HEK293 (cell line): ENCODE measurements at regions not wholly inside any gene's neighbourhood (a gene's known extent, or its start where the extent isn't known, plus 50 kb on each side); places are given as distances from the start of the nearest gene placed in this dataset.

Experiments
- CTCF ChIA-PET: fragments of 350-600 bp; formaldehyde crosslinking; extraction: SDS; loops from one replicate; lab custom pipeline; 2021; ENCODE audit warnings: antibody characterized with exemption; lab: Yijun Ruan, JAX
- POLR2A ChIA-PET: fragments of 300-600 bp; formaldehyde crosslinking; extraction: SDS; loops from one replicate; lab custom pipeline; 2020; ENCODE audit warnings: antibody characterized with exemption, inconsistent platforms; lab: Yijun Ruan, JAX
- H3K27ac ChIP-seq: fragments of 200-500 bp; sonication (Bioruptor generic); 2 replicates; pipeline ENCODE4 v1.5.1; 2014; ENCODE audit warnings: low read depth, low read length, control low read depth, inconsistent platforms; ENCODE audit errors: extremely low read depth
- H3K36me3 ChIP-seq, 2 experiments: fragments of 200-500 bp in 1 of 2; sonication (Bioruptor generic) in 1 of 2; 1 replicate in 1 of 2; 2 replicates in 1 of 2; pipeline ENCODE4 v1.5.1; 2014 to 2017; ENCODE audit warnings: inconsistent platforms in 2 of 2, low read length in 2 of 2; ENCODE audit not compliant: control insufficient read depth in 2 of 2, insufficient read depth in 1 of 2
- H3K4me1 ChIP-seq: fragments of 200-500 bp; sonication (Bioruptor generic); 2 replicates; pipeline ENCODE4 v1.5.1; 2014; ENCODE audit warnings: mild to moderate bottlenecking, low read length, inconsistent platforms; ENCODE audit not compliant: control insufficient read depth, insufficient read depth
- H3K4me3 ChIP-seq: 2 replicates; pipeline ENCODE4 v1.5.1; 2011; ENCODE audit warnings: low read depth, mild to moderate bottlenecking, control low read depth, low read length, moderate library complexity
- H3K9me3 ChIP-seq: fragments of 200-500 bp; sonication (Bioruptor generic); 2 replicates; pipeline ENCODE4 v1.5.1; 2014; ENCODE audit warnings: low read depth, low read length, inconsistent platforms; ENCODE audit not compliant: control insufficient read depth, insufficient read depth
- ATF2 ChIP-seq: fragments of 450-650 bp; formaldehyde crosslinking; IDR thresholded peaks from 2 replicates; pipeline ENCODE4 v1.5.1; 2016; ENCODE audit warnings: missing biosample characterization, missing genetic modification characterization, low read depth
- CTCF ChIP-seq: fragments of 450-650 bp; formaldehyde crosslinking; IDR thresholded peaks from 2 replicates; pipeline ENCODE4 v1.5.1; 2016; ENCODE audit warnings: missing biosample characterization, missing genetic modification characterization
- EGR2 ChIP-seq: fragments of 450-650 bp; formaldehyde crosslinking; IDR thresholded peaks from 2 replicates; pipeline ENCODE4 v1.5.1; 2016; ENCODE audit warnings: low read depth, missing biosample characterization, missing genetic modification characterization
- GLI4 ChIP-seq: fragments of 450-650 bp; formaldehyde crosslinking; IDR thresholded peaks from 2 replicates; pipeline ENCODE4 v1.5.1; 2016; ENCODE audit warnings: missing biosample characterization, missing genetic modification characterization
- KLF10 ChIP-seq: fragments of 450-650 bp; IDR thresholded peaks from 2 replicates; pipeline ENCODE4 v1.5.1; 2018; ENCODE audit warnings: missing biosample characterization, mild to moderate bottlenecking, missing genetic modification characterization
- KLF16 ChIP-seq: fragments of 450-650 bp; formaldehyde crosslinking; IDR thresholded peaks from 2 replicates; pipeline ENCODE4 v1.5.1; 2017; ENCODE audit warnings: missing biosample characterization, missing genetic modification characterization
- KLF8 ChIP-seq: fragments of 450-650 bp; formaldehyde crosslinking; IDR thresholded peaks from 2 replicates; pipeline ENCODE4 v1.5.1; 2016; ENCODE audit warnings: missing biosample characterization, missing genetic modification characterization
- RBAK ChIP-seq: fragments of 450-650 bp; formaldehyde crosslinking; IDR thresholded peaks from 2 replicates; pipeline ENCODE4 v1.5.1; 2016; ENCODE audit warnings: missing biosample characterization, missing genetic modification characterization
- SETDB1 ChIP-seq: IDR thresholded peaks from one replicate; pipeline ENCODE4 v1.6.1; 2017; ENCODE audit warnings: mild to moderate bottlenecking, low read length, moderate library complexity, mixed read lengths; ENCODE audit not compliant: insufficient read length
- TRIM28 ChIP-seq: IDR thresholded peaks from 2 replicates; pipeline ENCODE4 v1.6.1; 2011; ENCODE audit warnings: low read length, control low read depth, borderline replicate concordance
- YY1 ChIP-seq: fragments of 450-650 bp; formaldehyde crosslinking; IDR thresholded peaks from 2 replicates; pipeline ENCODE4 v1.5.1; 2018; ENCODE audit warnings: missing biosample characterization, missing genetic modification characterization
- ZBTB1 ChIP-seq: fragments of 450-650 bp; formaldehyde crosslinking; IDR thresholded peaks from 2 replicates; pipeline ENCODE4 v1.5.1; 2016; ENCODE audit warnings: missing biosample characterization, missing genetic modification characterization
- ZEB2 ChIP-seq: fragments of 450-650 bp; formaldehyde crosslinking; IDR thresholded peaks from 2 replicates; pipeline ENCODE4 v1.5.1; 2016; ENCODE audit warnings: missing biosample characterization, missing genetic modification characterization
- ZFHX2 ChIP-seq: fragments of 450-650 bp; formaldehyde crosslinking; conservative IDR thresholded peaks from 2 replicates; pipeline ENCODE4 v1.5.1; 2016; ENCODE audit warnings: missing biosample characterization, missing genetic modification characterization
- ZNF10 ChIP-seq: fragments of 450-650 bp; formaldehyde crosslinking; IDR thresholded peaks from 2 replicates; pipeline ENCODE4 v1.5.1; 2017; ENCODE audit warnings: missing biosample characterization, missing genetic modification characterization
- ZNF23 ChIP-seq: fragments of 450-650 bp; formaldehyde crosslinking; IDR thresholded peaks from 2 replicates; pipeline ENCODE4 v1.5.1; 2016; ENCODE audit warnings: missing biosample characterization, missing genetic modification characterization, borderline replicate concordance
- ZNF341 ChIP-seq: fragments of 450-650 bp; formaldehyde crosslinking; IDR thresholded peaks from 2 replicates; pipeline ENCODE4; 2016; ENCODE audit warnings: low read depth, missing biosample characterization, missing genetic modification characterization
- ZNF394 ChIP-seq: fragments of 450-650 bp; formaldehyde crosslinking; IDR thresholded peaks from 2 replicates; pipeline ENCODE4 v1.5.1; 2016; ENCODE audit warnings: missing biosample characterization, missing genetic modification characterization, mild to moderate bottlenecking, moderate library complexity, borderline replicate concordance
- ZNF629 ChIP-seq: fragments of 450-650 bp; formaldehyde crosslinking; IDR thresholded peaks from 2 replicates; pipeline ENCODE4 v1.5.1; 2017; ENCODE audit warnings: missing biosample characterization, missing genetic modification characterization
- ZNF654 ChIP-seq: fragments of 450-650 bp; formaldehyde crosslinking; IDR thresholded peaks from 2 replicates; pipeline ENCODE4 v1.5.1; 2016; ENCODE audit warnings: low read depth, missing biosample characterization, missing genetic modification characterization
- ZNF660 ChIP-seq: fragments of 450-650 bp; IDR thresholded peaks from 2 replicates; pipeline ENCODE4 v1.5.1; 2018; ENCODE audit warnings: missing biosample characterization, mild to moderate bottlenecking, missing genetic modification characterization
- ZNF707 ChIP-seq: fragments of 450-650 bp; formaldehyde crosslinking; IDR thresholded peaks from 2 replicates; pipeline ENCODE4 v1.5.1; 2016; ENCODE audit warnings: missing biosample characterization, missing genetic modification characterization
- ZNF76 ChIP-seq: fragments of 450-650 bp; formaldehyde crosslinking; IDR thresholded peaks from 2 replicates; pipeline ENCODE4; 2016; ENCODE audit warnings: low read depth, missing biosample characterization, missing genetic modification characterization, borderline replicate concordance
- TF ChIP-seq, protein P1 (sequence below): fragments of 450-650 bp; formaldehyde crosslinking; IDR thresholded peaks from 2 replicates; pipeline ENCODE4 v1.5.1; 2016; ENCODE audit warnings: missing biosample characterization, missing genetic modification characterization
- TF ChIP-seq, protein P2 (sequence below): fragments of 450-650 bp; formaldehyde crosslinking; conservative IDR thresholded peaks from 2 replicates; pipeline ENCODE4 v1.5.1; 2016; ENCODE audit warnings: low read depth, missing biosample characterization, missing genetic modification characterization

DNA sequence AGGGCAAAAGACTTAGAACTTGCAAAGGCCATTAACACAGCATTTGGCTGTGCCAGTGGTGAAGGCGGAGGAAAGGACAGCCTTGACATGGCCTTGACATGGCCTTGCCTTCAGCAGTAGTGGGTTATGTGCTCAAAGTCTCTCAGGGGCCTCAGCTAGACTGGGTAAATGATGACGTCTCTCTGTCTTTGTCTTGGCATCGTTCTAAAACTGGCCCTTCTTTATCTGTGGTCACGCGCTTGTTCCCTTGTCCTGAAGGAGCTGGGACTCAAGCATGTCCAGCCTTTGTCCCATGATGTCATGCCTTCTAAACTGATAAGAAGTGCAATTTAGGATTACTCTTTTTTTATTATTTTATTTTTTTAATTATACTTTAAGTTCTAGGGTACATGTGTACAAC, 88.7 kb upstream of the ATP10B start:
- Histone ChIP-seq H3K27ac (no peak overlapping the region), H3K4me3 (no peak overlapping the region), H3K36me3 (no peaks in the 10 kb centered on the region)
- ChIA-PET CTCF (interaction anchor here (0.7 kb wide), 1 partner anchor 539 kb away, joined by 4 read pairs; no protein-coding TSS in a partner anchor), POLR2A (no interaction called here)
- no peak for TF ChIP-seq ZNF76 (tag by site-specific recombination)
- TF ChIP-seq ZEB2 (tag by site-specific recombination) = no peak
- TF ChIP-seq, protein P1, sequence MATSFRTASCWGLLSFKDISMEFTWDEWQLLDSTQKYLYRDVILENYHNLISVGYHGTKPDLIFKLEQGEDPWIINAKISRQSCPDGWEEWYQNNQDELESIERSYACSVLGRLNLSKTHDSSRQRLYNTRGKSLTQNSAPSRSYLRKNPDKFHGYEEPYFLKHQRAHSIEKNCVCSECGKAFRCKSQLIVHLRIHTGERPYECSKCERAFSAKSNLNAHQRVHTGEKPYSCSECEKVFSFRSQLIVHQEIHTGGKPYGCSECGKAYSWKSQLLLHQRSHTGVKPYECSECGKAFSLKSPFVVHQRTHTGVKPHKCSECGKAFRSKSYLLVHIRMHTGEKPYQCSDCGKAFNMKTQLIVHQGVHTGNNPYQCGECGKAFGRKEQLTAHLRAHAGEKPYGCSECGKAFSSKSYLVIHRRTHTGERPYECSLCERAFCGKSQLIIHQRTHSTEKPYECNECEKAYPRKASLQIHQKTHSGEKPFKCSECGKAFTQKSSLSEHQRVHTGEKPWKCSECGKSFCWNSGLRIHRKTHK = no peak
- TF ChIP-seq ZNF10 = no peak
- no peak for TF ChIP-seq ZNF23 (tag by site-specific recombination)
- no peak for TF ChIP-seq CTCF (tag by site-specific recombination)
- TF ChIP-seq EGR2 (tag by site-specific recombination) = no peak
- TF ChIP-seq KLF10 (tag by site-specific recombination) = no peak
- TF ChIP-seq ZNF394 (tag by site-specific recombination) = no peak
- no peak for TF ChIP-seq YY1
- no peak for TF ChIP-seq ZNF707 (tag by site-specific recombination)
- TF ChIP-seq RBAK = no peak
- no peak for TF ChIP-seq ZNF629 (tag by site-specific recombination)
- no peak for TF ChIP-seq ZBTB1 (tag by site-specific recombination)
- TF ChIP-seq GLI4 (tag by site-specific recombination) = no peak
- no peak for TF ChIP-seq ZNF654 (tag by site-specific recombination)
- TF ChIP-seq, protein P2, sequence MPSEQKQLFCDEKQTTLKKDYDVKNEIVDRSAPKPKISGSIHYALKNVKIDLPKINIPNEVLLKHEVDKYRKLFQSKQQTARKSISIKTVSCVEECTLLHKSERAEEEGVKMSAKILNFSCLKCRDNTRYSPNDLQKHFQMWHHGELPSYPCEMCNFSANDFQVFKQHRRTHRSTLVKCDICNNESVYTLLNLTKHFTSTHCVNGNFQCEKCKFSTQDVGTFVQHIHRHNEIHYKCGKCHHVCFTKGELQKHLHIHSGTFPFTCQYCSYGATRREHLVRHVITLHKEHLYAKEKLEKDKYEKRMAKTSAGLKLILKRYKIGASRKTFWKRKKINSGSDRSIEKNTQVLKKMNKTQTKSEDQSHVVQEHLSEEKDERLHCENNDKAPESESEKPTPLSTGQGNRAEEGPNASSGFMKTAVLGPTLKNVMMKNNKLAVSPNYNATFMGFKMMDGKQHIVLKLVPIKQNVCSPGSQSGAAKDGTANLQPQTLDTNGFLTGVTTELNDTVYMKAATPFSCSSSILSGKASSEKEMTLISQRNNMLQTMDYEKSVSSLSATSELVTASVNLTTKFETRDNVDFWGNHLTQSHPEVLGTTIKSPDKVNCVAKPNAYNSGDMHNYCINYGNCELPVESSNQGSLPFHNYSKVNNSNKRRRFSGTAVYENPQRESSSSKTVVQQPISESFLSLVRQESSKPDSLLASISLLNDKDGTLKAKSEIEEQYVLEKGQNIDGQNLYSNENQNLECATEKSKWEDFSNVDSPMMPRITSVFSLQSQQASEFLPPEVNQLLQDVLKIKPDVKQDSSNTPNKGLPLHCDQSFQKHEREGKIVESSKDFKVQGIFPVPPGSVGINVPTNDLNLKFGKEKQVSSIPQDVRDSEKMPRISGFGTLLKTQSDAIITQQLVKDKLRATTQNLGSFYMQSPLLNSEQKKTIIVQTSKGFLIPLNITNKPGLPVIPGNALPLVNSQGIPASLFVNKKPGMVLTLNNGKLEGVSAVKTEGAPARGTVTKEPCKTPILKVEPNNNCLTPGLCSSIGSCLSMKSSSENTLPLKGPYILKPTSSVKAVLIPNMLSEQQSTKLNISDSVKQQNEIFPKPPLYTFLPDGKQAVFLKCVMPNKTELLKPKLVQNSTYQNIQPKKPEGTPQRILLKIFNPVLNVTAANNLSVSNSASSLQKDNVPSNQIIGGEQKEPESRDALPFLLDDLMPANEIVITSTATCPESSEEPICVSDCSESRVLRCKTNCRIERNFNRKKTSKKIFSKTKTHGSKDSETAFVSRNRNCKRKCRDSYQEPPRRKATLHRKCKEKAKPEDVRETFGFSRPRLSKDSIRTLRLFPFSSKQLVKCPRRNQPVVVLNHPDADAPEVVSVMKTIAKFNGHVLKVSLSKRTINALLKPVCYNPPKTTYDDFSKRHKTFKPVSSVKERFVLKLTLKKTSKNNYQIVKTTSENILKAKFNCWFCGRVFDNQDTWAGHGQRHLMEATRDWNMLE (tag by site-specific recombination) = no peak
- no peak for TF ChIP-seq TRIM28
- TF ChIP-seq, all 188 proteins: peak for 0
- H3K4me1 ChIP-seq = no peaks in the 10 kb centered on the region
- H3K9me3 ChIP-seq = no peaks in the 10 kb centered on the region

DNA sequence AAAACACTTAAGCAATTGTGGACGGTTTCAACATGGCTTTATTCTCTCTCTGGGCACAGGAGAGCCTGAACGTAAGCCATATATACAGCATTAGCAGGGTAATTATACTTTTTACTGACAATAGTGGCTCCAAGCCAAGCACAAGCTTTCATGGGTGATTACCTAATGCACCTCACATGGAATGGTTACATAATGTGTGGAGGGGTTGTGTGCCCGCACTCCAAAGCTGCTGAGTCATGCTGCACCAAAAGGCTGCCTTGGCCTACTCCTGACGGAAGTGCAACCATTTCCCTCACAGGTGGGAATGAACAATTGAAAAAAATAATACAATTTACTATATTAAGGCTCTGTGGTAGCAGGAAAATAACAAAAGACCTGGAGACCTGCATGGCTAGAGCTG, 86.5 kb upstream of the ATP10B start:
- Histone ChIP-seq H3K9me3 (no peaks in the 10 kb centered on the region), H3K36me3 (no peaks in the 10 kb centered on the region), H3K4me1 (no peaks in the 10 kb centered on the region), H3K4me3 (no peak overlapping the region), H3K27ac (no peak overlapping the region)
- CTCF ChIA-PET = no interaction called here
- POLR2A ChIA-PET = no interaction called here
- no peak for TF ChIP-seq KLF16
- TF ChIP-seq SETDB1 = peak; percentile 45
- TF ChIP-seq ATF2 (tag by site-specific recombination) = 0 out of 2 replicates have a peak, but pooled peaks have one; percentile 14
- TF ChIP-seq ZNF654 (tag by site-specific recombination) = no peak
- TF ChIP-seq KLF8 (tag by site-specific recombination) = 0 out of 2 replicates have a peak, but pooled peaks have one; percentile 31
- no peak for TF ChIP-seq ZFHX2 (tag by site-specific recombination)
- 0 out of 2 replicates have a peak, but pooled peaks have one; percentile 49 for TF ChIP-seq ZNF660 (tag by site-specific recombination)
- TF ChIP-seq ZNF341 = no peak
